Retinal pigment epithelial cell (primary cell): ENCODE measurements at regions not wholly inside any gene's neighbourhood (a gene's known extent, or its start where the extent isn't known, plus 50 kb on each side); places are given as distances from the start of the nearest gene placed in this dataset.

Experiments used
- DNase-seq: peaks from one replicate; pipeline ENCODE4 v3.0.0-alpha.2; 2010; ENCODE audit warnings: low read depth
- H3K4me3 ChIP-seq: 2 replicates; pipeline ENCODE4 v1.5.1; 2011; ENCODE audit warnings: mild to moderate bottlenecking, low read length, control low read depth, moderate library complexity
- TF ChIP-seq, protein P1 (sequence below): conservative IDR thresholded peaks from 2 replicates; pipeline ENCODE4 v1.5.1; 2011; ENCODE audit warnings: low read depth, low read length, control low read depth, inconsistent platforms

DNA sequence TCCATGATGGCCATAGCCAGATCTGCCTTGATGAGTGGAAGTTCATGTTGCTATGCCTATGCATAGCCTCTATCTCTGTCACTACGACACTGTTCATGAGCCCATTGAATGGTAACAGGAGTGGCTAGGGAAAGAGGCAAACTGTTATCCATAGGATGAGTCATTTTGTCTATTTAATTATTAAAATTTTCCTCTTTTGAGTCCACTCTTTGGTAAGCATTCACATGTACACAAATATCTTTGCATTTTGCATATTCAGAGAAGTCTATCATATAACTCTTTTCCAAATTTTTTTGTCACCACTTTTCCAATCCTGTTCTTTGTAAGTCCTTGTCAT, 364.4 kb downstream of the KCNJ3 start:
- TF ChIP-seq, protein P1, sequence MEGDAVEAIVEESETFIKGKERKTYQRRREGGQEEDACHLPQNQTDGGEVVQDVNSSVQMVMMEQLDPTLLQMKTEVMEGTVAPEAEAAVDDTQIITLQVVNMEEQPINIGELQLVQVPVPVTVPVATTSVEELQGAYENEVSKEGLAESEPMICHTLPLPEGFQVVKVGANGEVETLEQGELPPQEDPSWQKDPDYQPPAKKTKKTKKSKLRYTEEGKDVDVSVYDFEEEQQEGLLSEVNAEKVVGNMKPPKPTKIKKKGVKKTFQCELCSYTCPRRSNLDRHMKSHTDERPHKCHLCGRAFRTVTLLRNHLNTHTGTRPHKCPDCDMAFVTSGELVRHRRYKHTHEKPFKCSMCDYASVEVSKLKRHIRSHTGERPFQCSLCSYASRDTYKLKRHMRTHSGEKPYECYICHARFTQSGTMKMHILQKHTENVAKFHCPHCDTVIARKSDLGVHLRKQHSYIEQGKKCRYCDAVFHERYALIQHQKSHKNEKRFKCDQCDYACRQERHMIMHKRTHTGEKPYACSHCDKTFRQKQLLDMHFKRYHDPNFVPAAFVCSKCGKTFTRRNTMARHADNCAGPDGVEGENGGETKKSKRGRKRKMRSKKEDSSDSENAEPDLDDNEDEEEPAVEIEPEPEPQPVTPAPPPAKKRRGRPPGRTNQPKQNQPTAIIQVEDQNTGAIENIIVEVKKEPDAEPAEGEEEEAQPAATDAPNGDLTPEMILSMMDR: no peak
- H3K4me3 ChIP-seq: no peak overlapping the region

DNA sequence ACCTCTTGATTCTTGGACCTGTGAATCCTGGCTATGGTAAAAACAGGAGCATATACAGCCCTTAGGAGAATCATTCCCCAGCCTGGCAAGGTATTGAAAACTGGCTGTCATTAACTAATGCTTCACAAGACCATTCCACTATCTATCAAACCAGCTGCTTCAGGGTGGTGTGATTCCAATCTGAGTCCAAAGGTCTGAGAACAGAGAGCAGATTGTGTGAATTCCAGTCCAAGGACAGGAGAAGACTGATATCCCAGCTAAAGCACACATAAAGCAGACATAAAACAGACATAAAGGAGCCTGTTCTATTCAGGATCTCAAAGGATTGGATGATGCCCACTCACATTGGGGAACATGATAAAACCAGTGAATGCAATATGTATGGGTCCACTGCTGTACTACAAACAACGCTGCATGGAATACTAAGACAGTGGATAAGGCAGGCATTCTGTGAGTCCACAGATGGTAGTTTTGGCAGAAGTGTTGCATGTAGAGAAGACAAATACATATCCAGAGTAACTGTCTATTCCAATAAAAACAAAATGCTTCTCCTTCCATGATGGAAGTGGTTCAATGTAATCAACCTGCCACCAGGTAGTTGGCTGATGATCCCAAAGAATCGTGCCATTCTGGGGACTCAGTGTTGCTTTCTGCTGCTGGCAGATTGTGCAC, 363.9 kb downstream of the KCNJ3 start:
- DNase-seq: no peak
- H3K4me3 ChIP-seq: no peak overlapping the region
- TF ChIP-seq, protein P1: no peak

More for the DNA sequence above, 364.4 kb downstream of the KCNJ3 start:
- no peak for DNase-seq

DNA sequence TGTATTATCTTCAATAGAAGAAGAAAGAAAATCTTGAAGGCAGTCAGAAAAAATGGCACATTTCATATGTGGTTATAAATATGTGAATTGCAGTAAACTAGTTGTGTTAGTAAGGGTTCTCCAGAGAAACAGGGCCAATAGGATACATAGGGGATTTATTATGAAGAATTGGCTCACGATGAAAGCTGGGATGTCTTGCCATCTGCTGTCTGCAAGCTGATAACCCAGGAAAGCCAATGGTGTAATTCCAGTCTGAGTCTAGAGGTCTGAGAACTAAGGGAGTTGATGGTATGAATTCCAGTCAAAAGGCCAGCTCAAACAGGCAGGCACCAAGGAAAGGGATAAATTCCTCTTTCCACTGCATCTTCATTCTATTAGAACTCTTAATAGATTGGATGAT, 362.4 kb downstream of the KCNJ3 start:
- no peak overlapping the region for H3K4me3 ChIP-seq
- TF ChIP-seq, protein P1: no peak
- no peak for DNase-seq

DNA sequence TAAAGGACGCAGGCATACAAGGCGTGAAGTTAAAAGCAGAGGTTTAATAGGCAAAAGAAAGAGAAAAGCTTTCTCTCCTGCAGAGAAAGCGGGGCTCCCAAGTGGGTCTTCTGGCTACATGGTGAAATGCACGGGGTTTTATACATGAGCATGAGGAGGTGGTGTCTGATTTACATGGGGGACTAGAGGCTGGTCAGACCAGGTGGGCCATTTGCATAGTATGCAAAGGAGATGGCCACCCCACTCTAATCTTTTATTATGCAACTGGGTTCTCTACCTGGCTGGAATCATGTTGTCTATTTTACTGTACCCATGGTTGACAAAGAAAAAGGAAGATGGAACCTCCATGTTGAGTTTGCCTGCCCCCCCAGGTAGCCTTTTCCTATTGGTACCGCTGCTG, 356.2 kb downstream of the KCNJ3 start:
- no peak for DNase-seq
- TF ChIP-seq, protein P1: no peak
- H3K4me3 ChIP-seq: no peak overlapping the region

DNA sequence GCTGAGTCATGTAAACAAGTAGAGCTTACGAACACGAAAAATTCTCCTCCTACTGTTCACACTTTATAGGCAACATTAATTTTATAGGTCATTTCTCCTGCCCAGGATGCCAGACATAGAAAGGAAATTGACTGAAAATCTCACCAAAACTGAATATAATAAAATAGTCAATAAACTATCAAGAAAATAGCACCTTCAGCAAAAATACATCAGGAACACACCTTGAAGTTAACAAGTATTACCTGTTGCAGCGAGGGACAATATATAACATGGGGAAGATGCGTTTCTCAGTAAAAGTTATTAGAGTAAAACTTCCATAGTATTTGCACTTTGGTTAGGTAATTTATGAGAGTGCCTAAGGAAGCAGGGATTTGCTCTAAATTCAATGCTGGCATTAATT, 344.6 kb downstream of the KCNJ3 start:
- TF ChIP-seq, protein P1: no peak
- no peak for DNase-seq
- H3K4me3 ChIP-seq: no peak overlapping the region

DNA sequence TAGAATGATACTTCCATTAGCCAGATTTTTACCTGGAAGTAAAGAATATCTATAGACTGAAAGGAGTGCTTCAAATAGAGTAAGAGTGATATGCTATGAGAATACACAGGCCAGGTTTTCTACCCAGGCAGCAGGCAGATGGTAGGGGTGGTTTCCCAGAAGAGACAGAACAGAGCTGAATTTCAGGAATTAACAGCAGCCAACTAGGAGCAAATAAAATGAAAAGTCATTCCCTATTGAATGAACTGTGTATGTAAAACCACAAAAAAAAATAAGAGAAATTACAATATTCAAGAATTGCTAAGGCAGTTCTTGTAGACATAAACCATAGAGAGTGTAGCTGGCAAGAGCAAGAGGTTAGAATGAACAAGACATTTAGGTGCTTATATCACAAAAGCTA, 336.8 kb downstream of the KCNJ3 start:
- no peak overlapping the region for H3K4me3 ChIP-seq
- no peak for DNase-seq
- TF ChIP-seq, protein P1: no peak

DNA sequence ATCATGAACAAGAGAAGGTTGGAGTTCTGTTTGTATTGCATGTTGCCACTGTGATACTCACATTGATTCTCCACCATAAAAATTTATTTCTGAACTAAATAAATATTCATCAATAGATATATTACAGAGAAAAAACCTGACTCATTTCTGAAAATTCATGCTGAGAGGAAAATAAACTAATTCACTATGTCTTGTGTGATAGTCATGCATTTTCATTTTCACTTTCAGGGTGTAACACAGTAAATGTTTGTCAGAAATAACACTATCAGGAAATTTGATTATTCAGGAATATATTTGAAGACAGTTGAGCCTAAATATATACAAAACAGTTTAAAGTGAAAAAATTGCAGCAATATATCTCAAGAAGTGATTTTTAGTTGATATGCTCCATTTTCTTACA, 335.2 kb downstream of the KCNJ3 start:
- DNase-seq: no peak
- H3K4me3 ChIP-seq: no peak overlapping the region
- TF ChIP-seq, protein P1: no peak
